HepG2 (cell line): ENCODE measurements at regions not wholly inside any gene's neighbourhood (a gene's known extent, or its start where the extent isn't known, plus 50 kb on each side); places are given as distances from the start of the nearest gene placed in this dataset.

ENCODE experiments used
- ATAC-seq: fragments of 200-7000 bp; cut with Tn5 transposase; 3 replicates; pipeline ENCODE4 v1.9.1; 2020; ENCODE audit warnings: mild to moderate bottlenecking, moderate library complexity
- BruUV-seq: library from RNA; stranded (reverse); fragments of 400-500 nt; replicated peaks from 2 replicates; lab custom pipeline; 2021; lab: Mats Ljungman, UMichigan
- CTCF ChIA-PET: fragments of 300-600 bp; formaldehyde crosslinking; extraction: SDS; loops from one replicate; lab custom pipeline; 2021; ENCODE audit warnings: low total read pairs, inconsistent platforms, low intra/inter-chr PET ratio; lab: Yijun Ruan, JAX
- POLR2A ChIA-PET: fragments of 350-600 bp; sonication (Branson Sonifier 250); formaldehyde crosslinking; loops from one replicate; lab custom pipeline; 2020; ENCODE audit warnings: antibody characterized with exemption, inconsistent platforms; lab: Yijun Ruan, JAX
- DNase-seq: peaks from one replicate; pipeline ENCODE4 v3.0.0-alpha.2; 2015; ENCODE audit warnings: low spot score
- FAIRE-seq: peaks from 3 replicates; lab custom pipeline; 2011; peaks lifted over from hg19 to GRCh38; lab: Jason Lieb, UNC
- H2AFZ ChIP-seq: one replicate; pipeline ENCODE4 v1.6.1; 2011; ENCODE audit warnings: low read length, inconsistent platforms
- H3K27ac ChIP-seq: fragments of 300-600 bp; 3 replicates; pipeline ENCODE4 v1.8.0; 2011; ENCODE audit warnings: mixed run types, mild to moderate bottlenecking, mixed read lengths, low read length, inconsistent platforms; ENCODE audit not compliant: insufficient read depth; ENCODE audit errors: extremely low read length
- H3K27me3 ChIP-seq, 2 experiments: fragments of 200-600 bp in 1 of 2; 2 replicates in 1 of 2; 3 replicates in 1 of 2; pipeline versions ENCODE4 v1.6.0 to v1.8.0; 2011; ENCODE audit warnings: low read length in 2 of 2, mild to moderate bottlenecking in 2 of 2, moderate library complexity in 2 of 2, inconsistent platforms in 1 of 2; ENCODE audit not compliant: insufficient read depth in 2 of 2, control insufficient read depth in 1 of 2
- H3K36me3 ChIP-seq, 2 experiments: fragments of 200-600 bp in 1 of 2; replicated peaks in 1 of 2; 2 replicates in 1 of 2; 3 replicates in 1 of 2; pipeline versions ENCODE4 v1.5.1 to v1.8.0; 2011; ENCODE audit warnings: low read length in 2 of 2, inconsistent platforms in 1 of 2; ENCODE audit not compliant: insufficient read depth in 2 of 2, control insufficient read depth in 1 of 2
- H3K4me1 ChIP-seq: 2 replicates; pipeline ENCODE4 v1.5.1; 2012; ENCODE audit warnings: low read length, inconsistent platforms; ENCODE audit not compliant: insufficient read depth
- H3K4me2 ChIP-seq: 2 replicates; pipeline ENCODE4 v1.6.0; 2011; ENCODE audit warnings: low read depth, low read length, inconsistent platforms
- H3K4me3 ChIP-seq, 3 experiments: fragments of 200-600 bp in 1 of 3; sonication (generic), shearing (Covaris generic) in 1 of 3; replicated peaks in 1 of 3; 2 replicates each; pipeline ENCODE4 v1.5.1; 2011 to 2016; ENCODE audit warnings: low read length in 3 of 3, inconsistent platforms in 2 of 3, low read depth in 2 of 3, mild to moderate bottlenecking in 2 of 3, control low read depth in 1 of 3, mixed read lengths in 1 of 3; ENCODE audit not compliant: insufficient read depth in 1 of 3
- H3K79me2 ChIP-seq: one replicate; pipeline ENCODE4 v1.6.1; 2011; ENCODE audit warnings: low read length, inconsistent platforms; ENCODE audit not compliant: insufficient read depth
- H3K9ac ChIP-seq: 2 replicates; pipeline ENCODE4 v1.6.0; 2011; ENCODE audit warnings: mild to moderate bottlenecking, low read depth, low read length, inconsistent platforms; ENCODE audit not compliant: insufficient read depth
- H3K9me3 ChIP-seq: 2 replicates; pipeline ENCODE4 v1.5.1; 2012; ENCODE audit warnings: mild to moderate bottlenecking, low read length
- H4K20me1 ChIP-seq: 2 replicates; pipeline ENCODE4 v1.6.0; 2011; ENCODE audit warnings: inconsistent platforms, mild to moderate bottlenecking, low read length, moderate library complexity; ENCODE audit not compliant: insufficient read depth
- GATA4 ChIP-seq: sonication (generic); IDR thresholded peaks from 2 replicates; pipeline ENCODE4 v1.6.1; 2016; ENCODE audit warnings: antibody characterized with exemption, low read depth, borderline replicate concordance
- KLF15 ChIP-seq: sonication (generic); formaldehyde crosslinking; IDR thresholded peaks from 2 replicates; pipeline ENCODE4 v1.8.1; 2023; ENCODE audit warnings: borderline replicate concordance, mild to moderate bottlenecking, inconsistent platforms, missing genetic modification reagents, mixed read lengths
- RNF219 ChIP-seq: sonication (generic); formaldehyde crosslinking; IDR thresholded peaks from 2 replicates; pipeline ENCODE4 v1.5.0; 2020; ENCODE audit warnings: mild to moderate bottlenecking, missing genetic modification reagents
- SIN3B ChIP-seq: fragments of 150-350 bp; IDR thresholded peaks from 2 replicates; pipeline ENCODE4 v1.6.1; 2014; ENCODE audit warnings: low read length
- SOX6 ChIP-seq, 2 experiments: fragments of 450-650 bp in 1 of 2; sonication (generic) in 1 of 2; formaldehyde crosslinking in 1 of 2; IDR thresholded peaks; 2 replicates each; pipeline versions ENCODE4 v1.4.0 to v1.6.1; 2017 to 2020; ENCODE audit warnings: antibody characterized with exemption in 1 of 2, mild to moderate bottlenecking in 1 of 2, missing genetic modification reagents in 1 of 2
- SSRP1 ChIP-seq: IDR thresholded peaks from 2 replicates; pipeline ENCODE4 v1.6.1; 2016; ENCODE audit warnings: control low read depth
- TBL1XR1 ChIP-seq: fragments of 150-350 bp; IDR thresholded peaks from 2 replicates; pipeline ENCODE4 v1.6.1; 2014; ENCODE audit warnings: borderline replicate concordance, low read length; ENCODE audit not compliant: partially characterized antibody
- XRCC5 ChIP-seq: fragments of 200-400 bp; formaldehyde crosslinking; optimal IDR thresholded peaks from 2 replicates; pipeline ENCODE3; 2017; ENCODE audit warnings: mild to moderate bottlenecking, low read length
- ZHX2 ChIP-seq, 2 experiments: sonication (generic) in 1 of 2; formaldehyde crosslinking in 1 of 2; IDR thresholded peaks; 2 replicates each; pipeline versions ENCODE4 v1.6.1 to v1.9.0; 2014 to 2022; ENCODE audit warnings: antibody characterized with exemption in 1 of 2, borderline replicate concordance in 1 of 2, inconsistent platforms in 1 of 2, low read depth in 1 of 2, missing genetic modification reagents in 1 of 2
- ZNF501 ChIP-seq: sonication (generic); formaldehyde crosslinking; IDR thresholded peaks from 2 replicates; pipeline ENCODE4 v1.5.1; 2020; ENCODE audit warnings: mild to moderate bottlenecking, moderate library complexity, missing genetic modification reagents
- ZNF552 ChIP-seq: sonication (generic); formaldehyde crosslinking; IDR thresholded peaks from 2 replicates; pipeline ENCODE4 v1.9.0; 2022; ENCODE audit warnings: missing genetic modification reagents, mild to moderate bottlenecking, borderline replicate concordance
- ZNF556 ChIP-seq: sonication (generic); formaldehyde crosslinking; IDR thresholded peaks from 2 replicates; pipeline ENCODE4 v1.4.0; 2020; ENCODE audit warnings: mild to moderate bottlenecking, missing genetic modification reagents, borderline replicate concordance
- ZNF7 ChIP-seq: IDR thresholded peaks from 2 replicates; pipeline ENCODE4 v1.6.1; 2016; ENCODE audit warnings: missing biosample characterization, missing genetic modification reagents
- WGBS: methylation state at CpG from one replicate; pipeline ENCODE4 v1.1.6; 2017; ENCODE audit warnings: low lambda C conversion rate; 5-methylcytosine and 5-hydroxymethylcytosine counted together
- in situ Hi-C: cut with HindIII; loops from 2 replicates; pipeline ENCODE4 v1.10.0; 2017; ENCODE audit warnings: low pct_unique_long_range_greater_than_20kb; ENCODE audit not compliant: extremely low pct_ligation_motif_present
- intact Hi-C: fragments of 100-400 bp; cut with micrococcal nuclease; formaldehyde crosslinking; loops from one replicate; pipeline ENCODE4 v1.10.0; 2022; ENCODE audit not compliant: unreplicated experiment

GRCh38 chr3:164476631-164477030, 601.7 kb downstream of the SI start (continued):
- TF ChIP-seq RNF219 (CRISPR knock-in tag) (no peak), ZNF556 (no peak), XRCC5 (no peak)

- Histone ChIP-seq H3K4me2 (no peak overlapping the region), H3K36me3 (no peaks in the 10 kb centered on the region), H3K4me3 (no peak overlapping the region), H2AFZ (no peak overlapping the region), H4K20me1 (no peaks in the 10 kb centered on the region), H3K27ac (no peak overlapping the region), H3K79me2 (no peaks in the 10 kb centered on the region), H3K9me3 (peaks cover 7% of the 10 kb centered on the region), H3K9ac (no peak overlapping the region), H3K27me3 (no peaks in the 10 kb centered on the region), H3K4me1 (no peaks in the 10 kb centered on the region)
- in situ Hi-C loops (no loop called here), intact Hi-C loops (no loop called here)
- DNase-seq: no peak
- WGBS: 3% methylated on average over 3 of the region's 3 CpGs
- no peak for ATAC-seq
- no peak for FAIRE-seq
- BruUV-seq: no TSS peak
- POLR2A ChIA-PET: no interaction called here
- CTCF ChIA-PET: no interaction called here
- TF ChIP-seq ZHX2 (IDR thresholded peaks at IDR 0.05; ENCODE audit: low read depth) (no peak), ZHX2 (CRISPR knock-in tag; IDR thresholded peaks at IDR 0.05; ENCODE audit: borderline replicate concordance) (no peak), SOX6 (IDR thresholded peaks at IDR 0.05) (no peak), SOX6 (CRISPR knock-in tag; IDR thresholded peaks at IDR 0.05) (no peak), SIN3B (no peak), ZNF501 (CRISPR knock-in tag) (no peak), GATA4 (no peak), ZNF7 (no peak), ZNF552 (CRISPR knock-in tag) (no peak), TBL1XR1 (no peak), SSRP1 (CRISPR knock-in tag) (no peak), KLF15 (CRISPR knock-in tag) (no peak)
Measured at GRCh38 chr3:164470471-164470870, 607.8 kb downstream of the SI start.
